T-cell (primary cell): ENCODE measurements at regions not wholly inside any gene's neighbourhood (a gene's known extent, or its start where the extent isn't known, plus 50 kb on each side); places are given as distances from the start of the nearest gene placed in this dataset.

Experiments
- ATAC-seq, 4 experiments: fragments of 200-7000 bp in 3 of 4; fragments of 150-1000 bp in 1 of 4; cut with Tn5 transposase; replicated peaks in 1 of 4; 1 replicate in 3 of 4; 2 replicates in 1 of 4; pipeline ENCODE4 v1.10.0; 2021; ENCODE audit warnings: moderate library complexity in 3 of 4, mild to moderate bottlenecking in 2 of 4, moderate number of reproducible peaks in 1 of 4
- CTCF ChIA-PET, 2 donors: fragments of 300-600 bp; sonication (Branson Sonifier 250); formaldehyde crosslinking; loops; one replicate each; lab custom pipeline; 2022; ENCODE audit warnings: antibody characterized with exemption in 2 of 2; lab: Charles Lee
- POLR2A ChIA-PET, 2 donors: fragments of 300-600 bp; sonication (Branson Sonifier 250); formaldehyde crosslinking; loops; one replicate each; lab custom pipeline; 2022; ENCODE audit warnings: antibody characterized with exemption in 2 of 2; lab: Charles Lee
- DNase-seq, 35 experiments: peaks; one replicate each; pipeline versions ENCODE4 v3.0.0 to v3.0.0-alpha.2; 2013 to 2023
- H3K27ac ChIP-seq: one replicate; pipeline ENCODE4 v1.5.1; 2013; ENCODE audit warnings: low read length
- H3K27me3 ChIP-seq, 2 experiments: replicated peaks in 1 of 2; 1 replicate in 1 of 2; 2 replicates in 1 of 2; pipeline versions ENCODE4 v1.6.1 to v1.7.0; 2013; ENCODE audit warnings: low read length in 1 of 2, mixed read lengths in 1 of 2; ENCODE audit not compliant: control insufficient read depth in 2 of 2, insufficient read depth in 2 of 2; ENCODE audit errors: extremely low read depth in 1 of 2
- H3K36me3 ChIP-seq, 2 donors: 1 replicate in 1 of 2; 2 replicates in 1 of 2; pipeline versions ENCODE4 v1.6.1 to v1.7.0; 2013; ENCODE audit warnings: low read length in 1 of 2; ENCODE audit not compliant: control insufficient read depth in 2 of 2, insufficient read depth in 1 of 2; ENCODE audit errors: extremely low read depth in 1 of 2
- H3K4me1 ChIP-seq, 2 experiments: 1 replicate in 1 of 2; 2 replicates in 1 of 2; pipeline versions ENCODE4 v1.6.1 to v1.7.0; 2013; ENCODE audit warnings: low read length in 2 of 2, mixed read lengths in 1 of 2; ENCODE audit not compliant: insufficient read depth in 2 of 2, control insufficient read depth in 1 of 2; ENCODE audit errors: extremely low read depth in 1 of 2
- H3K4me3 ChIP-seq, 2 donors: 1 replicate in 1 of 2; 2 replicates in 1 of 2; pipeline versions ENCODE4 v1.5.1 to v1.7.0; 2013; ENCODE audit warnings: mild to moderate bottlenecking in 2 of 2, low read length in 1 of 2, moderate library complexity in 1 of 2; ENCODE audit not compliant: control insufficient read depth in 1 of 2; ENCODE audit errors: extremely low read depth in 1 of 2
- H3K9me3 ChIP-seq: 2 replicates; pipeline ENCODE4 v1.7.0; 2013
- H3K27ac Mint-ChIP-seq, 2 donors: one replicate each; pipeline ENCODE4 v1.8.0; 2020 to 2021; ENCODE audit warnings: mild to moderate bottlenecking in 2 of 2, mixed read lengths in 2 of 2
- H3K27me3 Mint-ChIP-seq, 2 donors: one replicate each; pipeline ENCODE4 v1.8.0; 2021 to 2022; ENCODE audit warnings: mixed read lengths in 2 of 2
- H3K36me3 Mint-ChIP-seq: one replicate; pipeline ENCODE4 v1.8.0; 2021; ENCODE audit warnings: mixed read lengths
- H3K4me1 Mint-ChIP-seq, 3 donors: one replicate each; pipeline ENCODE4 v1.8.0; 2020 to 2022; ENCODE audit warnings: mixed read lengths in 3 of 3, mild to moderate bottlenecking in 1 of 3
- H3K4me3 Mint-ChIP-seq, 3 donors: one replicate each; pipeline ENCODE4 v1.8.0; 2020 to 2022; ENCODE audit warnings: mild to moderate bottlenecking in 3 of 3, mixed read lengths in 3 of 3, moderate library complexity in 3 of 3
- H3K9me3 Mint-ChIP-seq, 3 donors: one replicate each; pipeline ENCODE4 v1.8.0; 2020 to 2022; ENCODE audit warnings: mixed read lengths in 3 of 3
- WGBS: methylation state at CpG from one replicate; pipeline ENCODE4 v1.1.5; 2013; ENCODE audit warnings: missing lambda C conversion rate; ENCODE audit not compliant: insufficient coverage; 5-methylcytosine and 5-hydroxymethylcytosine counted together

DNA sequence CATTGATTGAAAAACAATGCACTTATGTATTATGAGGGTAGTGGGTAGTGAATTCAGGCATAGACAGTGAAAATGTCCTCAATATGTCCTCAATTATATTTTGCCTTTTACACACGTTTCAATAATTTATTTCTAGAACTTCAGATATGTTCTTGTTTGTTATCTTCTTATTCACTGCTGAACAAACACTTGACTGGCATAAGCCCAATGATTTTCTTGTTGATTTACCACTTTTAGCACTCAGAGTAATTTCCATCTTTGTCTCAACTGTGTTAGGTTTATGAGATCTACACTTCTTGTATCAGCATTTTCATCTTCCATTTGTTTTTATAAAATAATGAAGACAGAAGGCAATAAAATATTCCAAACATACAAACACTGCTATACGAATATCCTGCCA, 61.8 kb upstream of the DCC start:
- H3K36me3 ChIP-seq, result no peaks in the 10 kb centered on the region
- DNase-seq (no peak), ATAC-seq (no peak)
- H3K27me3 ChIP-seq, result no peaks in the 10 kb centered on the region
- Mint-ChIP-seq H3K4me3 (no peak overlapping the region), H3K27ac (no peak overlapping the region), H3K36me3 (no peaks in the 10 kb centered on the region), H3K27me3 (no peaks in the 10 kb centered on the region), H3K9me3 (peaks cover 0 to 4% (median 0%) of the 10 kb centered on the region in 3 donors), H3K4me1 (no peaks in the 10 kb centered on the region)
- no peak overlapping the region for H3K27ac ChIP-seq
- ChIA-PET CTCF (no interaction called here), POLR2A (no interaction called here)
- H3K9me3 ChIP-seq, result no peaks in the 10 kb centered on the region
- H3K4me1 ChIP-seq, result no peaks in the 10 kb centered on the region
- H3K4me3 ChIP-seq, result no peak overlapping the region
- WGBS, result no CpG with 5 or more reads among the region's 2 CpGs

DNA sequence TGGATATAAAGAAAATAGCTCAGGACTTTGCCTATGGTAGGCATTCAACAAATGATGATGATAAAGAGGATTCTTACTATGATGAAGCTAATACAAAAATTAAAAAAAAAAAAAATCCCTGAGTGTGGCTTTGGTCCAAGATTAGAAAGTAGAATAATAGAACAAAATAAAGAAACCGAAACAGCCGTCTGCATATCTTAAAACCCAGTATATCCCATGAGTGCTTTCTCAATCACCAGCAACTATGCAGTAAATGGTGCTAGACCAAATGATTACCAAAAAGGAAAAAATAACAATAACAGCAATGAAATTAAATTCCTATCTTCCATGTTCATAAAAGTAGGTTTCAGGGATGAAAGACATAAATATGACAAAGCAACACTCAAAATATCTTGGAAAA, 59.3 kb upstream of the DCC start:
- no peak overlapping the region for H3K4me3 Mint-ChIP-seq
- H3K27me3 Mint-ChIP-seq, result no peaks in the 10 kb centered on the region
- H3K27ac ChIP-seq, result no peak overlapping the region
- no peaks in the 10 kb centered on the region for H3K36me3 ChIP-seq
- no peak for DNase-seq
- no peaks in the 10 kb centered on the region for H3K36me3 Mint-ChIP-seq
- no peak overlapping the region for H3K4me3 ChIP-seq
- ChIA-PET POLR2A (no interaction called here), CTCF (no interaction called here)
- H3K27me3 ChIP-seq, result no peaks in the 10 kb centered on the region
- no peaks in the 10 kb centered on the region for H3K9me3 ChIP-seq
- H3K27ac Mint-ChIP-seq, result no peak overlapping the region
- H3K4me1 Mint-ChIP-seq, result no peaks in the 10 kb centered on the region
- H3K4me1 ChIP-seq, result no peaks in the 10 kb centered on the region
- H3K9me3 Mint-ChIP-seq, result peaks cover 3 to 7% (median 3%) of the 10 kb centered on the region in 3 donors
- ATAC-seq, result no peak
- WGBS, result no CpG with 5 or more reads among the region's 2 CpGs

DNA sequence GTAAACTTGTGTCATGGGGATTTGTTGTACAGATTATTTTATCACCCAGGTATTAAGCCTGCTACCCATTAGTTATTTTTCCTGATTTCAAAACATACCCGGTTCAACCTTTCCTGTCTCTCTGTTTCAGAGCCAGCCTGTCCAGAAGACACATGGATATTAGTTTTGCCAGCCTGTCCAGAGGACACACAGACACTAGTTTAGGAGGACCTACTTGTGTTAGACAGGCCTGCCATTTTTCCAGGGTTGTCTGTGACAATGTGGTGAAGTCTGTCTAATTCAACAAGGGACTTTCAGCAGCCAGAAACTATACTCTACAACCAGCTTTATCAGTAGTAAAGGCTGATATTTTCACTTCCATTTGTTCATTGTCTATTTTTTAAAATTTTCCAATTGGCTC, 56.1 kb upstream of the DCC start:
- Histone ChIP-seq H3K4me3 (no peak overlapping the region), H3K4me1 (no peaks in the 10 kb centered on the region), H3K36me3 (no peaks in the 10 kb centered on the region), H3K9me3 (no peaks in the 10 kb centered on the region), H3K27me3 (no peaks in the 10 kb centered on the region), H3K27ac (no peak overlapping the region)
- no peak overlapping the region for H3K4me3 Mint-ChIP-seq
- CTCF ChIA-PET, result interaction anchor here in 1 of 2 donors (0.6 kb wide), 1 partner anchor 232 kb away, joined by 3 read pairs; no protein-coding TSS in a partner anchor
- H3K9me3 Mint-ChIP-seq, result peaks cover 3 to 4% (median 3%) of the 10 kb centered on the region in 3 donors
- DNase-seq (no peak), ATAC-seq (no peak)
- H3K27ac Mint-ChIP-seq, result no peak overlapping the region
- WGBS, result 80% methylated on average over 1 of the region's 1 CpG
- H3K4me1 Mint-ChIP-seq, result no peaks in the 10 kb centered on the region
- POLR2A ChIA-PET, result no interaction called here
- H3K36me3 Mint-ChIP-seq, result no peaks in the 10 kb centered on the region
- H3K27me3 Mint-ChIP-seq, result no peaks in the 10 kb centered on the region

DNA sequence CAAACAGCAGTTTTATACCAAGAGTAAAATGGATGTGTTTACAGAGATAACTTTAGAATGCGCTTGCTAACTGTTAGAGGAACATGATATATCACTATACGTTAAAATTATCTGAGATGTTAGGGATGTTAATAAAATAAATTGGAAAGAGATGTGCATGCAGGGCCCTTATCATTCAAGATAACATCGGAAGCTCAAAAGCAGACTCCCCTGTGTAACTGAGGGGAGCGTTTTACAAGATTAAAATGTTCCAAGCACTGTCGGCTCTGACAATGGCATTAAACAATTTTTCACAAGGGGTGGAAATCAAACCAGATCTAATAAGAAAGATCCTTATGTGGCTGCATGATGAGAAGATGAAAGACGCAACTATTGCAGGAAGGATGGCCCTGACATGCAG, 53.3 kb upstream of the DCC start:
- whole genome bisulfite sequencing, result 100% methylated on average over 1 of the region's 6 CpGs
- no peak for ATAC-seq
- H3K36me3 ChIP-seq, result no peaks in the 10 kb centered on the region
- CTCF ChIA-PET, result no interaction called here
- Mint-ChIP-seq H3K4me3 (no peak overlapping the region), H3K27me3 (no peaks in the 10 kb centered on the region), H3K36me3 (no peaks in the 10 kb centered on the region), H3K9me3 (peaks cover 3 to 4% (median 3%) of the 10 kb centered on the region in 3 donors), H3K27ac (no peak overlapping the region), H3K4me1 (no peaks in the 10 kb centered on the region)
- H3K27me3 ChIP-seq, result no peaks in the 10 kb centered on the region
- no peak overlapping the region for H3K27ac ChIP-seq
- DNase-seq, result no peak
- no peaks in the 10 kb centered on the region for H3K9me3 ChIP-seq
- POLR2A ChIA-PET, result no interaction called here
- H3K4me3 ChIP-seq, result no peak overlapping the region
- H3K4me1 ChIP-seq, result no peaks in the 10 kb centered on the region

DNA sequence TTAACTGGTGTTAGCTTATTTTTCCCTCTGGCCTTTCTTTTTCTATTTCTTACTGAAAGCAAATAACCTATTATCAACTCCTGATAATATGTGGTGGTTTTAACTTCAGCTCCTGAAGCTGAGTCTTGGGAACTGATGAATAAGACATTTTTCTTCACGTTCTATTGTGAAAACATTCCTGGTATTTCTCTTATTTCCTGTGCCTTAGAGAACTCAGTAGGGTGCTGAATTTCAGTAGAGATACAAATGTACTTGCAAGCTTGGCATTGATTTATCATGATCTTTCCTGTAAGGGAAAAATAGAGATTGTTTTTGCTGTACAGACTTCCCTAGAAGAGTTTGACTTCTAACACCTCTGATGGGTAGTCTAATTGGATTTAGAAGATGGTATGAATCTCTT, 52.8 kb upstream of the DCC start:
- H3K27me3 ChIP-seq, result no peaks in the 10 kb centered on the region
- no peak overlapping the region for H3K27ac ChIP-seq
- H3K36me3 Mint-ChIP-seq, result no peaks in the 10 kb centered on the region
- no peaks in the 10 kb centered on the region for H3K4me1 Mint-ChIP-seq
- no CpG with 5 or more reads among the region's 1 CpG for WGBS
- POLR2A ChIA-PET, result no interaction called here
- H3K27me3 Mint-ChIP-seq, result no peaks in the 10 kb centered on the region
- H3K36me3 ChIP-seq, result no peaks in the 10 kb centered on the region
- H3K4me1 ChIP-seq, result no peaks in the 10 kb centered on the region
- CTCF ChIA-PET, result no interaction called here
- no peak overlapping the region for H3K27ac Mint-ChIP-seq
- DNase-seq (no peak), ATAC-seq (no peak)
- H3K9me3 Mint-ChIP-seq, result peaks cover 3 to 4% (median 3%) of the 10 kb centered on the region in 3 donors
- H3K4me3 ChIP-seq, result no peak overlapping the region
- no peak overlapping the region for H3K4me3 Mint-ChIP-seq
- H3K9me3 ChIP-seq, result no peaks in the 10 kb centered on the region

DNA sequence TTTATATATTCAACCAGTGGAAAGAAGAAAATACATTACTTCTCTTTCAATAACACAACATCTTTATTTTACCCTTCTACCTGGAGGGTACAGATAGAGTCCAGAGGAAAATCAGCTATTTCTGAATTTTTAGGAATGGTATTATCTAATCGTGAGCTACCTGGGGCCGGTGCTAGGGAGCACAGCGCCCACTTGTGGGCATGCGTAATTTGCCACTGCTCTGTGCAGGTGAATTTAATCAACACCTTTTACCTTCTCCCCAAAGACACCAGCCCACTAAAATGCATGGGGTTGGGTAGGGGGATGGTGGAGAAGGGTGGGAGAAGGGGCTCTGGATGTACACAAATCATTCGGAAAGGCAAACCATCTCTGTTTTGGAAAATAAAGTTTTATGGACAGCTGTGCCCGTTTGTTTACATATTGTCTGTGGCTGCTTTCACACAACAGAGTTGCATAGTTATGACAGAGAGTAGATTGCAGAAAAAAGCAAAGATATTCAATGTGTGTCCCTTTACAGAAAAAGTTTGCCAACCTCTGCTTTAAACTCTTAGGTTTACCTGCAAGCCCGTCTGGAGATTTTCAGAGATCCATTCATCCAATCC, 51.5 kb upstream of the DCC start:
- Mint-ChIP-seq H3K27ac (no peak overlapping the region), H3K36me3 (no peaks in the 10 kb centered on the region), H3K4me1 (no peaks in the 10 kb centered on the region), H3K27me3 (no peaks in the 10 kb centered on the region), H3K9me3 (peaks cover 3 to 4% (median 3%) of the 10 kb centered on the region in 3 donors), H3K4me3 (no peak overlapping the region)
- Histone ChIP-seq H3K27ac (no peak overlapping the region), H3K4me3 (no peak overlapping the region), H3K36me3 (no peaks in the 10 kb centered on the region), H3K9me3 (no peaks in the 10 kb centered on the region), H3K4me1 (no peaks in the 10 kb centered on the region), H3K27me3 (no peaks in the 10 kb centered on the region)
- ATAC-seq (no peak), DNase-seq (peak in 1 of 35 experiments; percentile 3)
- WGBS, result 72% methylated on average over 2 of the region's 7 CpGs
- ChIA-PET CTCF (no interaction called here), POLR2A (no interaction called here)

DNA sequence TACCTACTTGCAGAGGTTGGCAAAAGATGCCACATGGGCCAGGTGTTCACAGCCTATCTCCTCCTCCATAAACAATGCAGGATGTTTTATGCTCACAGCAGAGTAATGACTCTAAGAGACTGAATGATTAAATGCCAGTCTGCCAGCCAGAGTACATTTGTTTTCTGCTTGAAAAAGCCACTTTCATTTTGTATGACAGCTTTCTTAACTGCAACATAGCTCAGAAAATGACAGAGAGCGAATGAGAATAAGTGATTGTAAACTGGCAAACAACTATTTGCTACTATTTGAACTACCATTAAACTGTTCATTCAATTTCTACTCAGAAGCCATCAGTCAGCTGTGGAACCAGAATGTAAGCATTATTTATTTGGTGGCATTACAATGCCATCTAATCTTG, 50.6 kb upstream of the DCC start:
- ATAC-seq (no peak), DNase-seq (no peak)
- H3K4me1 Mint-ChIP-seq, result no peaks in the 10 kb centered on the region
- no CpG with 5 or more reads among the region's 1 CpG for WGBS
- no peaks in the 10 kb centered on the region for H3K27me3 Mint-ChIP-seq
- POLR2A ChIA-PET, result no interaction called here
- no peaks in the 10 kb centered on the region for H3K36me3 Mint-ChIP-seq
- H3K4me3 ChIP-seq, result no peak overlapping the region
- no peaks in the 10 kb centered on the region for H3K4me1 ChIP-seq
- no peaks in the 10 kb centered on the region for H3K27me3 ChIP-seq
- no peak overlapping the region for H3K4me3 Mint-ChIP-seq
- H3K9me3 ChIP-seq, result no peaks in the 10 kb centered on the region
- peaks cover 3 to 4% (median 3%) of the 10 kb centered on the region in 3 donors for H3K9me3 Mint-ChIP-seq
- CTCF ChIA-PET, result no interaction called here
- H3K27ac ChIP-seq, result no peak overlapping the region
- H3K27ac Mint-ChIP-seq, result no peak overlapping the region
- no peaks in the 10 kb centered on the region for H3K36me3 ChIP-seq
